Testis (tissue), 2 donors: ENCODE measurements at regions not wholly inside any gene's neighbourhood (a gene's known extent, or its start where the extent isn't known, plus 50 kb on each side); places are given as distances from the start of the nearest gene placed in this dataset.

Experiments
- DNase-seq: peaks from one replicate; pipeline ENCODE4 v3.0.0-alpha.2; 2019
- H3K27ac ChIP-seq, 2 donors: fragments of 200-600 bp; sonication (generic); one replicate each; pipeline ENCODE4 v1.5.1; 2019
- H3K27me3 ChIP-seq: fragments of 200-600 bp; sonication (generic); one replicate; pipeline ENCODE4 v1.5.1; 2019
- H3K36me3 ChIP-seq: fragments of 200-600 bp; sonication (generic); one replicate; pipeline ENCODE4 v1.5.1; 2017; ENCODE audit warnings: low read depth; ENCODE audit errors: missing control alignments
- H3K4me1 ChIP-seq: fragments of 200-600 bp; sonication (generic); one replicate; pipeline ENCODE4 v1.5.1; 2019
- H3K4me3 ChIP-seq, 2 donors: fragments of 200-600 bp; sonication (generic); one replicate each; pipeline ENCODE4 v1.5.1; 2017 to 2019
- H3K9me3 ChIP-seq: fragments of 200-600 bp; sonication (generic); one replicate; pipeline ENCODE4 v1.5.1; 2017
- POLR2A ChIP-seq: fragments of 450-650 bp; IDR thresholded peaks from one replicate; pipeline ENCODE4 v1.6.1; 2017; ENCODE audit warnings: antibody characterized with exemption, mild to moderate bottlenecking, moderate library complexity
- WGBS, 2 donors: methylation state at CpG; one replicate each; pipeline ENCODE4 v1.1.5; 2018; 5-methylcytosine and 5-hydroxymethylcytosine counted together
- intact Hi-C: fragments of 100-400 bp; cut with DNase I; formaldehyde crosslinking; loops from one replicate; pipeline ENCODE4 v1.15.1; 2023; ENCODE audit warnings: low total_unique reads
- TF ChIP-seq, protein P1 (sequence below), 3 experiments: fragments of 450-650 bp in 2 of 3; fragments of 200-600 bp in 1 of 3; sonication (generic) in 1 of 3; IDR thresholded peaks; one replicate each; pipeline ENCODE4 v1.5.1; 2016 to 2019; ENCODE audit warnings: antibody characterized with exemption in 3 of 3, mild to moderate bottlenecking in 2 of 3, moderate library complexity in 1 of 3

DNA sequence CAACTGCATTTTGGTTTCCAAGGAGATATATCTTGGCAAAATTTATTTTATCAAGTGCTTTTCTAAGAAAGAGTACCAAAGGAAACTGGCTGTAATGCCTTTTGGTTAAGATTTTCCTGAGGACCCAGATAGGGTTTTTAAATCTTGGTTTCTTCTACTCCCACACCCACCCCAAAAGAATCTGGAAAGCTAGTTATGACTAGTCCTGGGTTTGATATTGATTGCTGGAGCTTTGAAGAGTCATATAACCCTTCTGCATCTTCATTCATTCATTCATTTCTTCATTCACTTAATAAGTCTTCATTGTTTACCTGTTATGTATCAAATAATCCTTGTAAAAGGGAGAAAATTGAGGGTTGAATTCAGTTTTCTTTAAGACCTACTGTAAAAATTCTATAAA is 425.2 kb downstream of the PCNX1 start:
- Histone ChIP-seq H3K27me3 (no peaks in the 10 kb centered on the region), H3K36me3 (no peaks in the 10 kb centered on the region), H3K4me3 (no peak overlapping the region), H3K9me3 (no peaks in the 10 kb centered on the region), H3K27ac (no peak overlapping the region), H3K4me1 (peaks cover 8% of the 10 kb centered on the region)
- intact Hi-C loops: no loop called here
- no peak for TF ChIP-seq POLR2A
- TF ChIP-seq, protein P1, sequence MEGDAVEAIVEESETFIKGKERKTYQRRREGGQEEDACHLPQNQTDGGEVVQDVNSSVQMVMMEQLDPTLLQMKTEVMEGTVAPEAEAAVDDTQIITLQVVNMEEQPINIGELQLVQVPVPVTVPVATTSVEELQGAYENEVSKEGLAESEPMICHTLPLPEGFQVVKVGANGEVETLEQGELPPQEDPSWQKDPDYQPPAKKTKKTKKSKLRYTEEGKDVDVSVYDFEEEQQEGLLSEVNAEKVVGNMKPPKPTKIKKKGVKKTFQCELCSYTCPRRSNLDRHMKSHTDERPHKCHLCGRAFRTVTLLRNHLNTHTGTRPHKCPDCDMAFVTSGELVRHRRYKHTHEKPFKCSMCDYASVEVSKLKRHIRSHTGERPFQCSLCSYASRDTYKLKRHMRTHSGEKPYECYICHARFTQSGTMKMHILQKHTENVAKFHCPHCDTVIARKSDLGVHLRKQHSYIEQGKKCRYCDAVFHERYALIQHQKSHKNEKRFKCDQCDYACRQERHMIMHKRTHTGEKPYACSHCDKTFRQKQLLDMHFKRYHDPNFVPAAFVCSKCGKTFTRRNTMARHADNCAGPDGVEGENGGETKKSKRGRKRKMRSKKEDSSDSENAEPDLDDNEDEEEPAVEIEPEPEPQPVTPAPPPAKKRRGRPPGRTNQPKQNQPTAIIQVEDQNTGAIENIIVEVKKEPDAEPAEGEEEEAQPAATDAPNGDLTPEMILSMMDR (IDR thresholded peaks at IDR 0.05): no peak
- DNase-seq: no peak

DNA sequence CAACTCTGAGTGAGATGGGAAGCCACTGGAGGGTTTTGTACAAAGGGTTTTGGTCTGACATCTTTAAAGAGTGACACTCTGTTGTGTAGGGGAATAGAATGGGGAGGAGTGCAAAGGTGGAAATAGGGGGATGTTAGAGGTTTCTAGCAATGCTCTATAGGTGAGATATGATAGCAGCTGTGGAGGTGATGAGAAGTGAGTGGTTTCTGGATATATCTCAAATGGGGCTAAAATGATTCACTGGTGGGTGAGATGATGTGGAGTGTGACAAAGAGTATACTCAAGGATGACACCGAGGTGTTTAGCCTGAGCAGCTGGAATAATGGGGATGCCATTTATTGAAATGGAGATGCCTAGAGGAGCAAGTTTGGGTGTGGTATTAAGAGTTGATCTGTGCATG is 426.4 kb downstream of the PCNX1 start:
- Histone ChIP-seq H3K36me3 (no peaks in the 10 kb centered on the region), H3K27me3 (no peaks in the 10 kb centered on the region), H3K27ac (no peak overlapping the region), H3K4me1 (no peaks in the 10 kb centered on the region), H3K4me3 (no peak overlapping the region), H3K9me3 (no peaks in the 10 kb centered on the region)
- DNase-seq: no peak
- WGBS, 2 donors: 90 to 91% methylated on average over 1 of the region's 1 CpG
- TF ChIP-seq, protein P1 (IDR thresholded peaks at IDR 0.05): no peak
- intact Hi-C loops: no loop called here

DNA sequence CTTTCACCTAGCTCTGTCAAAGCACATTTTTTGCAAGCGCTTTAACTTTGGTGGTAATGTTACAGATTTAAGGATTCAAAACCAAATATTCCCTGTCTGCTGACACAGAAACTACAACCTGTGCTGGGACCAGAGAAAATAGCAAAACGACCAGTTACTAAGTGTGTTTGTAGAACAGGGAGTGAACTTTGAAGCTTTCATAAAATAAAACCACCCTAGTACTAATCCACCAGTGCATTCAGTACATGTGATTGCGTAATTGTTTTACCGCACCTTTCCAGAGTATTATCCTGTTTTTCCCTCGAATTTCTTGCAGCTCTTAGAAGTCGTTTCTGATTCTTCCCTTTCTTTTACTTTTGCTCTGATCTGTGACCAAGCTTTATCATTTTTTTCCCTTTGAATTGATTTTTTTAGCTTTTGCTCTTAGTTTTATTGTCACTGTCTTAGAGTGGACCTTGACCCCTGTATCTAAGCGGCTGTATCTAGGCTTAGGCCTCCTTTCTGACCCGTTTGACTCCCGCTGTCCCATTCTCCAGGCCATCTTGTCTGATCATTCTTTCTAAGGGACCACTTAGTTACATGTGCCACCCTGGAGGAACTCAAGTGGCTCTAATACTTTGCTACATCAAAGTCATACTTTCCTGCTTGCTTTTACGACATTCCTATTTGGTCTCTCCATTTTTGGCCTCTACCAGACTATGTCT is 429.4 kb downstream of the PCNX1 start:
- intact Hi-C loops: no loop called here
- Histone ChIP-seq H3K27ac (no peak overlapping the region), H3K36me3 (no peaks in the 10 kb centered on the region), H3K4me3 (no peak overlapping the region), H3K9me3 (no peaks in the 10 kb centered on the region), H3K27me3 (no peaks in the 10 kb centered on the region), H3K4me1 (peaks cover 5% of the 10 kb centered on the region)
- no peak for DNase-seq
- TF ChIP-seq POLR2A: no peak
- TF ChIP-seq, protein P1 (IDR thresholded peaks at IDR 0.05): no peak
- WGBS, 2 donors: 90% methylated on average over 10 of the region's 10 CpGs

DNA sequence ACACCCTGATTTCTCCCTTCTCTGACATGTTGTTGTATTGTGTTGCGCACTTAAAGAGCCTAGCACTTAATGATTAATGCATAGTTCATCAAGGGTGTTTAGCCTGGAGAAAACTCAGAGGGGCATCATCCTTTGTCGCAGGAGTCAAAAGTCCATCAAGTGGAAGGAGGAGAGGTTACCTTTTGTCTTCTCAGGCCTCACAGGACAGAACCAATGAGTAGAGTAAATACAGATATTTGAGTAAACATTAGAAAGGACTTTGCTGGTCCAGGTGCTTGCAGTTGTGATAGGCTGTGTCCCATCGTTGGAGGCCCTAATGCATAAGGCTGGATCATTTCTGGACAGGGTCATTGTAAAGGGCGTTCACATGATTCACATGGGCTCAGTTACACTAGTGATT is 430.9 kb downstream of the PCNX1 start:
- H3K36me3 ChIP-seq: no peaks in the 10 kb centered on the region
- H3K9me3 ChIP-seq: no peaks in the 10 kb centered on the region
- 91 to 94% methylated on average over 4 of the region's 4 CpGs for WGBS, 2 donors
- peaks cover 5% of the 10 kb centered on the region for H3K4me1 ChIP-seq
- TF ChIP-seq POLR2A: no peak
- TF ChIP-seq, protein P1 (IDR thresholded peaks at IDR 0.05): no peak
- no peak for DNase-seq
- intact Hi-C loops: no loop called here
- H3K27ac ChIP-seq: no peak overlapping the region
- H3K27me3 ChIP-seq: no peaks in the 10 kb centered on the region
- H3K4me3 ChIP-seq: no peak overlapping the region
